ENCODE measurements at regions not wholly inside any gene's neighbourhood (a gene's known extent, or its start where the extent isn't known, plus 50 kb on each side); places are given as distances from the start of the nearest gene placed in this dataset.

DNA sequence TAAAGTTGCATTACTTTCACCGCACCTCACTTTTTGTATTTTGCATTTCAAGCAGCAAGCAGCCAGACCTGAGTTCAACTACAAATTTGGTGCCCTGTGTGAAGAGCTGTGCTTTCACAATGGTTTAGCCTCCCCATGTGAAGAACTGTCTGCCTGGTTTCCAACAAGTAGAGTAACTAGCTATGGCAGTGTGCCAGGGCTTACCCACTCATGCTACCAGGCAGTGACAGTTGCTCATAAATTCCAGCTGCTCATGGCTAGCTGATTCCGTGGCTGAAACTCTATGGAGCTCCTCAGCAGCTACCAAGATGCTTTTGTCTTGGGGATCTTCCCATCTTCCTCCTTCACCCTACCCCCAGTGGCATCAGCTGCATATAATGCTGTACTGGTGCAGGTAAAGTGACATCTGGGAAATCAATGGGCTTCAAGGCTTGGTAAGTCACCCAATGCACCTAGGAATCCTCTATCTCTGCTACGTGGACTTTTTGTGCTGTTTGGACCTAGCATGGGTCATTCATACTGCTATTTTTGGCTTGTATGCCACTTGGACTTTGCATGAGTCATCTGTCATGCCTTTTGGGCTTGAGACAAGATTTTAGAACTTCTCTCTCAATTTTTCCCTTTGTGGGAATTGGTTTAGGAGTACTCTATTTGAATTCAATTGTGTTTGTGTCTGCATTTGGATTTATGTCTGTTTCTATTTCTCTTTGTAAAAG lies 176.5 kb upstream of the GJE1 start:
- in situ Hi-C loops (cut with MboI) = no loop called here
- H3K9me1 ChIP-seq (ENCODE audit: control insufficient read depth, insufficient read depth, low read length) = no peaks in the 10 kb centered on the region
- H4K20me1 ChIP-seq (replicated peaks; ENCODE audit: control insufficient read depth, insufficient read depth, low read length) = no peaks in the 10 kb centered on the region
- DNase-seq (ENCODE audit: extremely low read depth in 1 of 4, low spot score in 3 of 4) (no peak), ATAC-seq (no peak), FAIRE-seq (no peak)
- no peaks in the 10 kb centered on the region; the same call in 1 of the 2 replicates for H3K9me3 ChIP-seq (replicated peaks; ENCODE audit: control insufficient read depth, insufficient read depth, low read depth, low read length)
- no peak overlapping the region for H3K27ac ChIP-seq (ENCODE audit: extremely low read depth, low read depth, low read length)
- no peak overlapping the region for H3K9ac ChIP-seq (ENCODE audit: insufficient read depth in 1 of 2, low read depth in 2 of 2, low read length in 2 of 2)
- no TSS peak for BruUV-seq (replicated peaks)
- no peak overlapping the region for H2AFZ ChIP-seq (ENCODE audit: low read depth, low read length)
- H3K27me3 ChIP-seq (ENCODE audit: control insufficient read depth in 2 of 2, insufficient read depth in 2 of 2, low read length in 2 of 2) = no peaks in the 10 kb centered on the region
- peak; percentile 46; the same call in 1 of the 2 replicates for TF ChIP-seq MEF2A (IDR thresholded peaks at IDR 0.05; ENCODE audit: control insufficient read depth, low read depth, low read length)
- no peak for TF ChIP-seq ZBTB1 (CRISPR knock-in tag; IDR thresholded peaks at IDR 0.05; ENCODE audit: borderline replicate concordance, low read depth)
- no peaks in the 10 kb centered on the region for H3K79me2 ChIP-seq (ENCODE audit: control insufficient read depth, insufficient read depth, low read length)
- intact Hi-C loops (cut with micrococcal nuclease) = no loop called here
- H3K4me3 ChIP-seq = no peak overlapping the region
- CTCF ChIA-PET (ENCODE audit: low intra/inter-chr PET ratio) = no interaction called here
- POLR2A ChIA-PET = no interaction called here
- H3K36me3 ChIP-seq (ENCODE audit: control insufficient read depth, insufficient read depth, low read length) = no peaks in the 10 kb centered on the region
- no peak overlapping the region for H3K4me2 ChIP-seq (ENCODE audit: insufficient read depth, low read length)
- 28% methylated on average over 3 of the region's 3 CpGs for WGBS (ENCODE audit: insufficient coverage, low coverage, missing lambda C conversion rate)
- no peaks in the 10 kb centered on the region for H3K4me1 ChIP-seq (replicated peaks in 1 of 2; ENCODE audit: control insufficient read depth in 2 of 2, insufficient read depth in 2 of 2, low read length in 2 of 2)

DNA sequence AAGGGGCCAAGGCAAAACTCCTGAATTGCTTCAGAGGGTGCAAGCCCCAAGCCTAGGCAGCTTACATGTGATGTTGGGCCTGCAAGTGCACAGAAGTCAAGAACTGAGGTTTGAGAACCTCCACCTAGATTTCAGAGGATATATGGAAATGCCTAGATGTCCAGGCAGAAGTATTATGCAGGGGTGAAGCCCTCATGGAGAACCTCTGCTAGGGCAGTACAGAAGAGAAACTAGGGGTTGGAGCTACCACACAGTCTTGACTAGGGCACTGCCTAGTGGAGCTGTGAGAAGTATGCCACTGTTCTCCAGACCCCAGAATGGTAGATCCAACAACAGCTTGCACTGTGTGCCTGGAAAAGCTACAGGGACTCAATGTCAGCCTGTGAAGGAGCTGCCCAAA lies 179.7 kb upstream of the GJE1 start:
- no peaks in the 10 kb centered on the region; the same call in 1 of the 2 replicates for H3K9me3 ChIP-seq (replicated peaks; ENCODE audit: control insufficient read depth, insufficient read depth, low read depth, low read length)
- CTCF ChIA-PET (ENCODE audit: low intra/inter-chr PET ratio) = no interaction called here
- POLR2A ChIA-PET = interaction anchor here (1.7 kb wide), 1 partner anchor 11 kb away, joined by 3 read pairs; no protein-coding TSS in a partner anchor

More for the DNA sequence above, 179.7 kb upstream of the GJE1 start:
- Histone ChIP-seq H3K4me2 (ENCODE audit: insufficient read depth, low read length) (no peak overlapping the region), H3K9me1 (ENCODE audit: control insufficient read depth, insufficient read depth, low read length) (no peaks in the 10 kb centered on the region), H3K4me1 (replicated peaks in 1 of 2; ENCODE audit: control insufficient read depth in 2 of 2, insufficient read depth in 2 of 2, low read length in 2 of 2) (no peaks in the 10 kb centered on the region), H3K79me2 (ENCODE audit: control insufficient read depth, insufficient read depth, low read length) (no peaks in the 10 kb centered on the region), H3K27ac (ENCODE audit: extremely low read depth, low read depth, low read length) (no peak overlapping the region), H3K36me3 (ENCODE audit: control insufficient read depth, insufficient read depth, low read length) (no peaks in the 10 kb centered on the region), H3K9ac (ENCODE audit: insufficient read depth in 1 of 2, low read depth in 2 of 2, low read length in 2 of 2) (no peak overlapping the region), H3K4me3 (no peak overlapping the region), H3K27me3 (ENCODE audit: control insufficient read depth in 2 of 2, insufficient read depth in 2 of 2, low read length in 2 of 2) (no peaks in the 10 kb centered on the region), H2AFZ (ENCODE audit: low read depth, low read length) (no peak overlapping the region), H4K20me1 (replicated peaks; ENCODE audit: control insufficient read depth, insufficient read depth, low read length) (no peaks in the 10 kb centered on the region)
- in situ Hi-C loops (cut with MboI) = no loop called here
- no peak for DNase-seq (ENCODE audit: extremely low read depth in 1 of 4, low spot score in 3 of 4)
- no peak for TF ChIP-seq ZNF717 (CRISPR knock-in tag; IDR thresholded peaks at IDR 0.05)
- TF ChIP-seq, protein P1, sequence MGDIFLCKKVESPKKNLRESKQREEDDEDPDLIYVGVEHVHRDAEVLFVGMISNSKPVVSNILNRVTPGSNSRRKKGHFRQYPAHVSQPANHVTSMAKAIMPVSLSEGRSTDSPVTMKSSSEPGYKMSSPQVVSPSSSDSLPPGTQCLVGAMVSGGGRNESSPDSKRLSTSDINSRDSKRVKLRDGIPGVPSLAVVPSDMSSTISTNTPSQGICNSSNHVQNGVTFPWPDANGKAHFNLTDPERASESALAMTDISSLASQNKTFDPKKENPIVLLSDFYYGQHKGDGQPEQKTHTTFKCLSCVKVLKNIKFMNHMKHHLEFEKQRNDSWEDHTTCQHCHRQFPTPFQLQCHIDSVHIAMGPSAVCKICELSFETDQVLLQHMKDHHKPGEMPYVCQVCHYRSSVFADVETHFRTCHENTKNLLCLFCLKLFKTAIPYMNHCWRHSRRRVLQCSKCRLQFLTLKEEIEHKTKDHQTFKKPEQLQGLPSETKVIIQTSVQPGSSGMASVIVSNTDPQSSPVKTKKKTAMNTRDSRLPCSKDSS (IDR thresholded peaks at IDR 0.05; ENCODE audit: low read depth, partially characterized antibody) = peak; percentile 46
- peak; percentile 87 for TF ChIP-seq CBX5 (IDR thresholded peaks at IDR 0.05; ENCODE audit: borderline replicate concordance, low read depth)
- peak in 1 of 2 experiments; percentile 33; a peak in 1 of 3 replicates for TF ChIP-seq CBX3 (IDR thresholded peaks at IDR 0.05; ENCODE audit: borderline replicate concordance in 1 of 2, low read length in 2 of 2)
- peak; percentile 29 for TF ChIP-seq ZFP36 (IDR thresholded peaks at IDR 0.05; ENCODE audit: low read depth, low read length, partially characterized antibody)
- TF ChIP-seq BCOR (IDR thresholded peaks at IDR 0.05) = no peak
- TF ChIP-seq TRIM28 (IDR thresholded peaks at IDR 0.05) = 0 out of 2 replicates have a peak, but pooled peaks have one; percentile 50
- no peak for TF ChIP-seq ZNF780A (CRISPR knock-in tag; IDR thresholded peaks at IDR 0.05)
- intact Hi-C loops (cut with micrococcal nuclease) = no loop called here
- ATAC-seq = no peak
- BruUV-seq (replicated peaks) = no TSS peak
- FAIRE-seq = no peak

Data from K562 (cell line).